HG02759 (cell line): ENCODE measurements at regions not wholly inside any gene's neighbourhood (a gene's known extent, or its start where the extent isn't known, plus 50 kb on each side); places are given as distances from the start of the nearest gene placed in this dataset.

ENCODE experiments used
- ATAC-seq: cut with Tn5 transposase; IDR thresholded peaks from one replicate; pipeline ENCODE4 v1.9.1; 2021; ENCODE audit warnings: mild to moderate bottlenecking, moderate library complexity; ENCODE audit not compliant: unreplicated experiment

- no peak for ATAC-seq
These were observed 55.5 kb downstream of the DRD1 start for GRCh38 chr5:175388531-175388930.

GRCh38 chr5:175387144-175387543 lies 56.8 kb downstream of the DRD1 start:
- no peak for ATAC-seq

DNA sequence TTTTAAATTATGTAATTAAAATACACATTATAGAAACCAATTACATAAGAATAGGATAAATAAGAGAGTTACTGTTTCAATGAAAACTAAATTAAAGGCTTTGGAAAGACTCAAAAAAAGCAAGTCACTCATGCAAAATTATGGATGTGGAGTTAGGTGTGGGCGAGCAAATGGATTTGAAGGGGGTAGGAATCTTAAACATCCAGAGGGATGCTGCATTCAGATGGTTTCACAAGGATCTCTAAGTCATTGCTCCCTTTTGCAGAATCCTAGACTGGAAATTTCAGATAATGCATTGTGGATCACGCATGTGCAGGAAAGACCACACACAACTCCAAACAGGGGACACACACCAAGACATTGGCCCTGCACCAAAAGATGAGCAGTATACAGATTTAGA lies 57.5 kb downstream of the DRD1 start:
- ATAC-seq, result no peak

DNA sequence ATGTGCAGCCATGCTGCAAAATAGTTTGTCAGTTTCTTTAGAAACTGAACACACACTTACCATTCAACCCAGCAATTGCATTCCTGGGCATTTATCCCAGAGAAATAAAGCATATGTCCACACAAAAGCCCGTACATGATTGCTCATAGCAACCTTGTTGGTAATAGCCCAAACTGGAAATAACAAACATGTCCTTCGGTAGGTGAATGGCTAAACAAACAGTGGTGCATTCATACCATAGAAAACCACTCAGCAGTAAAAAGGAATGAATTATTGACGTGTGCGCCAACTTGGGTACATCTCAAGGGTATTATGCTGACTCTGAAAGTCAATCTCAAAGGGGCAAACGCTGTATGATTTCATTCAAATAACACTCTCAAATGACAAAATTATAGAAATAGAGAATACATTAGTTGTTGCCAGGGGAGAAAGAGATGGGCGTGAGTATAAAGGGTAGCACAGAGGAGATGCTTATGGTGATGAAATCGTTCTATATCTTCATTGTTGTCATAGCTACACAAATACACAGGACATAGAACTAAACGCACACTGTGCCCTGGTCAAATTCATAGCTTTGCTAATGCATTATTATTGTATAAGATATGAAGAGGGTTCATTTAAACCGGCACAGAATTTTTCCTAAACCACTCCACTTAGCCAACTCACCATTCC lies 58.2 kb downstream of the DRD1 start:
- no peak for ATAC-seq

DNA sequence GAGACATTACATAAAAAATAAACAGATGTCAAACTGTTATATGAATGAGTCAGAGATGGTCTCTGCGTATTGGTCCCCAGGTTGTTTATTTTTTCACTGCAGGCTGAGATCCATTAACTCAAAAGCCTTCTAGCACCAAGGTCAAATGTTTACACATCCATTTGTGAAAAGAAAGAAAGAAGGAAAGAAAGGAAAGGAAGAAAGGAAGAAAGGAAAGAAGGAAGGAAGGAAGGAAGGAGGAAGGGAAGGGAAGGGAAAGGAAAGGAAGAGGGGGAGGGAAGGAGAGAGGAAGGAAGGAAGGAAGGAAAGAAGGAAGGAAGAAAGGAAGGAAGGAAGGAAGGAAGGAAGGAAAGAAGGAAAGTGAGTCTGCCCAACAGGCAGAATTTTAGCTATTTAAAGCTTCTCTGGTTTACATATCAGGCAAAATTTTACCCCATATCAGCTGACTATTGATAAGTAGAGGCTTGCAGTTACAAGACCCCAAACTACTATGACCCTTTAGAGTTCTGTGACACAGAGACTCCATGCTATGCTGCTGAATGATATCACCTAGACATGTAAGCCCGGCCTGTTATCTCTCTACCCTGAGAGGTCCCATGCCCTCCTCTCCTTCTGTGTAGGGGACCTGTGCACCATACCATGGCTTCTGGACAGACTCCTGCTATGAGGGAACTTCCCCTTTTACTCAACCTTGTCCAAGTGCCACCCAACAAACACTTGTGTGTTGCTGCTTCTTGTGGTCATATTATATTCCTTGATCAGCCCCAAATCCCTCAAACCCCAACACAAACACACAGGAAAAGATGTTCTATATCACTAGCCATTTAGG lies 59.0 kb downstream of the DRD1 start:
- no peak for ATAC-seq

DNA sequence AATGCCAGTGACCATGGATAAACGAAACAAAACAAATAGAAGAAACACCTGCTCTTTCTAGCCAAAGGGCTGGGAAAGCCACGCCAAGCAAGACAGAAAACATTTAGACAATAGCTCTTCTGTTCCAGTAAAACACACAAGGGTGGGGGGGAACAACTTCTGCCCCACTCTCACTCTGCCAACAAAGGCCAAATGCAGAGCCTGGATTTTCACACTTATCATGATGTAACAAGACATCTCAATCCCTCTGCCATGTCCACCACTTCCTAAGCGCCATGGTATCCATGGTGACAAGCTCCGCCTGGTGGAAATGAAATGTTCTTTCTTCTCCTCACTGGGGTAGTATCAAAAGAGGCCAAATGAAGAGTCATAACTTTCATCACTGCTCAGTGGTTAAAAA lies 60.6 kb downstream of the DRD1 start:
- ATAC-seq, result no peak

- no peak for ATAC-seq
These were observed 61.8 kb downstream of the DRD1 start for GRCh38 chr5:175382171-175382570.

GRCh38 chr5:175381130-175381529 lies 62.9 kb downstream of the DRD1 start:
- no peak for ATAC-seq

DNA sequence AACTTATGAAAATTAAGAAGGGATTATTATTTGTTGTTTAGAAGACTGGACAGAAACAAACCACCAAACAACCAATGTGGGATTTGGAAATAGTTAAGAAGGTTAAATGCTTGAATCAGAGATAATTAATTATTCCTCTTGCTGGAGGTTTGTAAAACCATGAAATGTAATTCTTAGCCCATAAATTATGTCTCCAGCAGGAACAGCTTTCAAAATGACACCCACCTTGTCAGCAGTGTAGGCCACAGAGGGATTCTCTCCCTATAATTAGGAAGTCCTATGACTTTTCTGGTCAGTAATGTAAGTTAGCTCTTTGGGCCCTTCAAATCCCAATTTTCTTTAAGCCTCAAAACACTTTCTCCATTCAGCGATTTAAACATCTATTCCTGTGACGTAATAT lies 63.3 kb downstream of the DRD1 start:
- ATAC-seq, result no peak

- ATAC-seq, result no peak
These were observed 64.1 kb downstream of the DRD1 start for GRCh38 chr5:175379867-175380266.

DNA sequence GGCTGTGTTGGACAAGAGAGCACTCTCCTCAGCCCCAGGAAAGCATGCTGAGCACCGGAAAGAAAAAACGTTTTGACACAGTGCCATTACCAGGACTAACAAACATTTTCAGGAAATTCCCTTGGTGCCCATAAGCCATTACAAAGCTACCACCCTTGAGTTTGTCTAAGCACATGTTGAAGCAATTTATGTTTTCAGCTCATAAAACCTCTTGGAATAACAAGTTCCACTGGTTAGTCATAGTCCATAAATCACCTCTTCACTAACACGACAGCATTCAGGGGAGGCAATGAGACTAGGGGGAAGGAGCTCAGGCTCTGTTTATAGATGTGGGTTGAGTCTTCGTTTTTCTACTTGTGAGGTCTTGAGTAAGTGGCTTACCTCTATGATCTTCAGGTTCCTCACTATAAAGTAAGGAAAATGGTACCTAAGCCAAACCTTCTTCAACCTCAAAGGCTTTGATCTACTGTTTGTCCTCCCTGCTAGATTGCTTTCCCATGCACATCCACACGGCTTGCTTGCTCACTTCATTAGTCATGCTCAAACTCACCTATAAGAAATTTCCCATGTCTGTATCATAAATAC lies 65.4 kb downstream of the DRD1 start:
- no peak for ATAC-seq

GRCh38 chr5:175377816-175378215 lies 66.2 kb downstream of the DRD1 start:
- ATAC-seq, result no peak

DNA sequence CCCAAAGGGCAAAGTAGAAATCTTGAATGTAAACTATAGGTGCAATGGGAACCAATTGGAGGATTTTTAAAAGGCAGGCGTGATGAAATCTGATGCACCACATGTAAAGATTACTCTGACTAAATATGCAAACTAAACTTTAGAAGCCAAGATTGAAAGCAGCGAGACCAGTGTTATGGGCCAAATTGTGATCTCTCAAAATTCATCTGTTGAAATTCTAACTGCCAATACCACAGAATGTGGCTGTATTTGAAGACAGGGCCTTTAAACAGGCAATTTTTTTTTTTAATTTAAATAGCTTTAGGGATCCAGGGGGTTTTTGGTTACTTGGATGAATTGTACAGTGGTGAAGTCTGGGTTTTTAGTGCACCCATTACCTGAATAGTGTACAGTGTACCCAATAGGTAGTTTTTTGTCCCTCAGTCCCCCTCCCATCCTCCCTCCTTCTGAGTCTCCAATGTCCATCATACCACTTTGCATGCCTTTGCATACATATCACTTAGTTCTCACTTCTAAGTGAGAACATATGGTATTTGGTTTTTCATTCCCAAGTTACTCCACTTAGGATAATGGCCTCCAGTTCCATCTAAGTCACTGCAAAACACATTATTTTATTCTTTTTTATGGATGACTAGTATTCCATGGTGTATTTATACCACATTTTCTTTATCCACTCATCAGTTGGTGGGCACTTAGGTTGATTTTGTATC lies 69.7 kb downstream of the DRD1 start:
- ATAC-seq, result no peak

DNA sequence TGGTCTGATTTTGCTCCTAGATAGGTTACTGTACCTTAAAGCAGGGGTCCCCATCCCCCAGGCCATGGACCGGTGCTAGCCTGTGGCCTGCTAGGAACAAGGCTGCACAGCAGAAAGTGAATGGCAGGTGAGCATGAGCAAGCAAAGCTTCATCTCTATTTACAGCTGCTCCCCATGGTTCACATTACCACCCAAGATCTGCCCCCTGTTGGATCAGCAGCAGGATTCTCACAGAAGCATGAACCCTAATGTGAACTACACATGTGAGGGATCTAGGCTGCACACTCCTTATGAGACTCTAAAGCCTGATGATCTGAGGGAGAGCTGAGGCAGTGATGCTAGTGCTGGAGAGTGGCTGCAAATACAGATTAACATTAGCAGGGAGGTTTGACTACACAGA lies 78.1 kb downstream of the DRD1 start:
- no peak for ATAC-seq

DNA sequence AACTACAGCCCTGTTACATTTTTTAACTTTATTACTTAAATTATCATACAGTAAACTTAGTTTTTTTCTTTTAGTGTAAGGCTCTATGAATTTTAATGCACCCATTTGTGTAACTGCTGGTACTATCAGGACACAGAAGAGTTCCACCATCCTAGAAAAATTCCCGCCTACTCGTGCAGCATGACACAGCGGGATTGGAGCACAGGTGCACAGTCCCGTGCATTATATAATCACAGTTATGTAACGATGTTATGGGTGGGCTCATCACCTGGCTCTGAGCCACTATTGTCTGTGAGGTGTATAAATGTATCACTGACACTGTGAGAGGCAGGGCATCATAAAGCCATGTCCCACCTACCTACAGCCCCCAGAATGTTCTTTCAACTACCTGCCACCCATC lies 80.7 kb downstream of the DRD1 start:
- no peak for ATAC-seq

DNA sequence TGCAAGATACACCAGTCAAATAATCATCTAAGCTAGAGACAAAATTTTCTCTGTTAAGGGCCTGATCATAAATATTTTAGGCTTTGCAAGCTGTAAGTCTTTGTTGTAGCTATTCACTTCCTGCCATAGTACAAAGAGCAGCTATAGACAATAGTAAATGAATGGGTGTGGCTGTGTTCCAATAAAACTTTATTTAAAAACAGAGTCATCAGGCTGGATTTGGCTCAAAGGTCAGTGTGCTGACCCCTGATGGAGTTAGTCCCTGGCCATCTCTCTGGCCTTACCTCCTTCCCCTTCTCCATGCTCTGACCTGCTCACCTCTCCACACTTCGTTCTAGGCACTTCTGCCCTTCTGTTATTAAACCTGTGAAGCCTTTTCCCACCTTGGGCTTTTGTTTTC lies 86.0 kb downstream of the DRD1 start:
- ATAC-seq, result no peak

DNA sequence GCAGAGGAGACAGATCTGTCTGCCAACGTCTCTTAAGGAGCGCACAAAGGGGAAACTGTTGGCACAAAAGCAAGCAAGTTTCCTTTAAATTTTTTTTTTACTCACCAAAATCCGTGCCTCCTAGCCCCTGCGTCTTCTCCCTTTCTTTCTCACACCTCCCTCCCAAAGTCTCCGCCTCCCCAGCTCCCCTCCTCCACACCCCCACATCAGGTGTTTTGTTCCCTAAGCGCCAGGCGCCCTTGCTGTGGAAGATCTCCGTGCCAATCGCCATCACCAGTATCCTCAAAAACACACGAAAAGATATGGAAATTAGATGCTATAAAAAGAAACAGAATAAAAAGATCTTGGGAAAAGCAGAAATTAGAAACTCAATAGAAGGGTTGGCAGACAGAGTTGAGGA lies 87.6 kb downstream of the DRD1 start:
- ATAC-seq, result no peak

DNA sequence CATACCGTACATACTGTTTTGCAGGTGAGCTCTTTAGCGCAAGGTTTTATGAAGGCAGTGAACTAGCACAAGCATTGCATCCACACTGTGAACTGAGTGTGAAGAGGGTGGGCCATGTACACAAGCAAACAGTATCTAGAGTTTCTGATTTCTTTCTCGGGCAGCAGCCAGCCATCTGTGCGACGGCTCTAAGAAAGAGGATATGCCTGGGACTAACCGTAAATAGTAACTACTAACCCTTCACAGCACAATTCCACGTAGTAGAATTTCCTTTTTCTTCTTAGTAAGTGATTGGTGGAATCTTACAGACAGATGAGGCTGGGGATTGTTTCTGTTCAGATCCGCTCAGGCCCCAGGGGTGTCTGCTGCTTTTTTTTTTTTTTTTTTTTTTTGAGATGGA lies 89.0 kb downstream of the DRD1 start:
- no peak for ATAC-seq

DNA sequence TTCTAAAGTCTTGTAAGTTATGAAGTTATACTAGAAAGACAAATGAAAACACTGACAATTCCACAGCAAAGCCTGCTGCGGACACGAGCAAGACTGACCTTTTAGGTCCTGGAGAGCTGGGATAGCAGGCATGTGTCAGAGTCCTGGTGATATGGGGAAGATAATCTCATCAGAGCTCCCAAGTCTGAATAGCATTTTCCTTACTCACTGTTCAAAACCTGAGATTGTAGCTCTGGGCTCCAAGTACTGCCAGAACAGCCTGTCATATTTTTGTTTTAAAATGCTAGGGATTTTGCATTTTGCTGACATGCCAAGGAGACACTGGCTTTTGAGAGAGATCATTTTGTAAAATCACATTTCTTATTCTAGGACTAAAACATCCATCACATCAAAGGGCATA lies 90.1 kb downstream of the DRD1 start:
- ATAC-seq, result no peak

- ATAC-seq, result no peak
These were observed 91.9 kb downstream of the DRD1 start for GRCh38 chr5:175351897-175352590.

- no peak for ATAC-seq
These were observed 92.9 kb downstream of the DRD1 start for GRCh38 chr5:175351126-175351525.
